Brain microvascular endothelial cell (primary cell): ENCODE measurements at regions not wholly inside any gene's neighbourhood (a gene's known extent, or its start where the extent isn't known, plus 50 kb on each side); places are given as distances from the start of the nearest gene placed in this dataset.

Experiments
- DNase-seq: peaks from one replicate; pipeline ENCODE4 v3.0.0-alpha.2; 2020
- H3K27ac ChIP-seq: fragments of 250-450 bp; sonication (Bioruptor Pico); 2 replicates; pipeline ENCODE4 v1.5.1; 2020; ENCODE audit warnings: mild to moderate bottlenecking, moderate library complexity
- H3K27me3 ChIP-seq: fragments of 250-450 bp; sonication (Bioruptor Pico); replicated peaks from 2 replicates; pipeline ENCODE4 v1.5.1; 2020; ENCODE audit warnings: mild to moderate bottlenecking
- H3K36me3 ChIP-seq: fragments of 250-450 bp; sonication (Bioruptor Pico); replicated peaks from 2 replicates; pipeline ENCODE4 v1.5.1; 2020; ENCODE audit warnings: mild to moderate bottlenecking
- H3K4me3 ChIP-seq: 2 replicates; pipeline ENCODE4 v1.5.1; 2011; ENCODE audit warnings: low read depth, mild to moderate bottlenecking, control low read depth, low read length, moderate library complexity
- in situ Hi-C: cut with HindIII; loops from 2 replicates; pipeline ENCODE4 v1.10.0; 2017; ENCODE audit warnings: low sequenced_read_pairs, low pct_ligation_motif_present
- TF ChIP-seq, protein P1 (sequence below): IDR thresholded peaks from 2 replicates; pipeline ENCODE4 v1.5.1; 2011; ENCODE audit warnings: low read depth, mild to moderate bottlenecking, moderate library complexity, low read length, control low read depth, inconsistent platforms; ENCODE audit errors: missing control alignments

DNA sequence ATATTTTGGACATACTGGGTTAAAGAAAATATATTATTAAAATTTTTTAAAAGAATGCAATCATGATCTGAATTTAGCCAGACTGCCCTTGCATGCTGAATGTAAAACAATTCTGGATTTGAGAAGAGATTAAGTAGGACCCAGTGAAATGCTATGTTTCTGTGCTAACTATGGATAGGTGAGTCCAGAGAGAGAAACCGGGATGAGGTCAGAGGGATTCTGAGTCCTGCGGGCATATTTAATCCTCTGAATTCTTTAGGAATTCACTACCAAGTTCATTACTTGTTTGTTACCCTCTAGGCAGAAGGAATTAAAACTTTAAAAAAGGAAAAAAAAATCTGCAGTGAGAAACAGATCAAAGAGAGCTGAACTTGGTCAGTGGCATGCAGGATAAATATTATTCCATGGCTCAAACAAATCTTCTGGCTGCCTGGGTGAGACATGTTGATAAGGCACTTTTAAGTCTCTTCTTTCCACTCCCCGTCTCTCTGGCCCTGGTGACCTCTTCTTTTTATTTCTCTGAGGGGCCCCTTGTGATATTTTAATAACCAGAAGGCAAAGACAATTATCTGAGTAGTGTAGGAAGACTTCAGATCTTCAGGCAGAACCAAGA lies 50.2 kb upstream of the LYZL1 start:
- TF ChIP-seq, protein P1, sequence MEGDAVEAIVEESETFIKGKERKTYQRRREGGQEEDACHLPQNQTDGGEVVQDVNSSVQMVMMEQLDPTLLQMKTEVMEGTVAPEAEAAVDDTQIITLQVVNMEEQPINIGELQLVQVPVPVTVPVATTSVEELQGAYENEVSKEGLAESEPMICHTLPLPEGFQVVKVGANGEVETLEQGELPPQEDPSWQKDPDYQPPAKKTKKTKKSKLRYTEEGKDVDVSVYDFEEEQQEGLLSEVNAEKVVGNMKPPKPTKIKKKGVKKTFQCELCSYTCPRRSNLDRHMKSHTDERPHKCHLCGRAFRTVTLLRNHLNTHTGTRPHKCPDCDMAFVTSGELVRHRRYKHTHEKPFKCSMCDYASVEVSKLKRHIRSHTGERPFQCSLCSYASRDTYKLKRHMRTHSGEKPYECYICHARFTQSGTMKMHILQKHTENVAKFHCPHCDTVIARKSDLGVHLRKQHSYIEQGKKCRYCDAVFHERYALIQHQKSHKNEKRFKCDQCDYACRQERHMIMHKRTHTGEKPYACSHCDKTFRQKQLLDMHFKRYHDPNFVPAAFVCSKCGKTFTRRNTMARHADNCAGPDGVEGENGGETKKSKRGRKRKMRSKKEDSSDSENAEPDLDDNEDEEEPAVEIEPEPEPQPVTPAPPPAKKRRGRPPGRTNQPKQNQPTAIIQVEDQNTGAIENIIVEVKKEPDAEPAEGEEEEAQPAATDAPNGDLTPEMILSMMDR = no peak
- DNase-seq = no peak
- Histone ChIP-seq H3K4me3 (no peak overlapping the region), H3K36me3 (no peaks in the 10 kb centered on the region), H3K27me3 (no peaks in the 10 kb centered on the region), H3K27ac (no peak overlapping the region)
- in situ Hi-C loops = no loop called here
